ENCODE measurements at regions not wholly inside any gene's neighbourhood (a gene's known extent, or its start where the extent isn't known, plus 50 kb on each side); places are given as distances from the start of the nearest gene placed in this dataset.

DNA sequence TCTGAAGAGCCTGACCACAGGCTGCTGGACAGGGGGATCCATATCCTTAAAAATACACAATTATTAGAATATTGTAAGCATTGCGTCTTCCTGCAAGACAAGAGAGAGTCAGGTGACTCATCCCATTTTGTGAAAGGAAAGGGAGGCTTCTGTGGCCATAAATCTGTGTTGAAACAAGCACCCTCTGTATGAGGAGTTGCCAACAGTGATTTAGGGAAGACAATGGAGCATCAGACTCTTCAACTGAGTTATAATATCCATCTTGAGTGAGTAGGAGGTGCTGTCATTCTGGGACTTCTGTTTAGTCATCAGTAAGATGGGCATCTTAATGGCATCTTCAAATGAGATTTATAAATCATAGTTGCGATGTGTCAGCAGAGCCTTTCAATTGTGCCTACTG, 554.5 kb downstream of the AACS start:
- ChIA-PET POLR2A (ENCODE audit: partially characterized antibody) (no interaction called here), CTCF (ENCODE audit: partially characterized antibody) (interaction anchor here (0.5 kb wide), 1 partner anchor 693 kb away, joined by 3 read pairs; no protein-coding TSS in a partner anchor)
- no peak overlapping the region for H3K9ac ChIP-seq (replicated peaks in 1 of 4; ENCODE audit: extremely low read depth in 1 of 4, low read depth in 3 of 4, low read length in 3 of 4)
- H3K23me2 ChIP-seq (ENCODE audit: low read depth, low read length), result no peaks in the 10 kb centered on the region; the same call in 1 of the 2 replicates
- no peaks in the 10 kb centered on the region for H3K9me3 ChIP-seq (ENCODE audit: insufficient read depth in 2 of 2, low read depth in 1 of 2, low read length in 1 of 2)
- DNase-seq (ENCODE audit: low read depth in 1 of 2, low spot score in 2 of 2) (no peak), FAIRE-seq (no peak)
- H2BK5ac ChIP-seq (ENCODE audit: low read depth, low read length), result no peak overlapping the region
- H3K27ac ChIP-seq (ENCODE audit: low read depth, low read length), result no peak overlapping the region
- H4K20me1 ChIP-seq (replicated peaks in 1 of 2; ENCODE audit: control insufficient read depth in 1 of 2, insufficient read depth in 2 of 2, low read length in 2 of 2), result no peaks in the 10 kb centered on the region
- H2BK12ac ChIP-seq (ENCODE audit: low read depth, low read length), result no peak overlapping the region
- WGBS, 2 experiments (ENCODE audit: extremely low coverage in 1 of 2, insufficient coverage in 1 of 2, insufficient read length in 1 of 2, insufficient replicate concordance in 2 of 2, low coverage in 1 of 2, low lambda C conversion rate in 2 of 2, missing lambda C conversion rate in 1 of 2), result 45% methylated on average over 2 of the region's 2 CpGs; no CpG with 5 or more reads in 1 of the 2 experiments
- H3K56ac ChIP-seq (replicated peaks; ENCODE audit: insufficient read length, low read depth, low read length), result no peak overlapping the region
- no peak overlapping the region for H4K8ac ChIP-seq (ENCODE audit: extremely low read depth, insufficient read depth, low read length)
- no peak overlapping the region for H2AK5ac ChIP-seq (ENCODE audit: low read depth, low read length)
- H2BK15ac ChIP-seq (ENCODE audit: low read length), result no peak overlapping the region
- H4K91ac ChIP-seq (replicated peaks; ENCODE audit: insufficient read length, low read length), result no peak overlapping the region
- H3K79me2 ChIP-seq (ENCODE audit: control insufficient read depth in 1 of 2, insufficient read depth in 2 of 2, low read length in 2 of 2), result no peaks in the 10 kb centered on the region
- no peak overlapping the region for H3K4ac ChIP-seq (replicated peaks; ENCODE audit: insufficient read length, low read depth, low read length)
- H3K18ac ChIP-seq (ENCODE audit: extremely low read depth, low read length), result no peak overlapping the region
- H2BK120ac ChIP-seq (replicated peaks; ENCODE audit: low read depth, low read length), result no peak overlapping the region
- H3K79me1 ChIP-seq (ENCODE audit: low read depth, low read length), result 0 out of 2 replicates have a peak, but pooled peaks cover 2% of the 10 kb centered on the region
- no peak overlapping the region for H2AFZ ChIP-seq (ENCODE audit: low read length)
- no peak overlapping the region for H3K4me3 ChIP-seq (ENCODE audit: extremely low read depth in 1 of 4, insufficient read depth in 2 of 4, low read depth in 3 of 4, low read length in 4 of 4)
- H3K23ac ChIP-seq (ENCODE audit: insufficient read length), result no peak overlapping the region
- H3K27me3 ChIP-seq (replicated peaks in 1 of 4; ENCODE audit: control insufficient read depth in 3 of 4, extremely low read depth in 1 of 4, insufficient read depth in 3 of 4, low read length in 3 of 4), result no peaks in the 10 kb centered on the region
- no peak overlapping the region for H3K14ac ChIP-seq (ENCODE audit: insufficient read length)
- no peak overlapping the region for H3K4me2 ChIP-seq (ENCODE audit: insufficient read depth in 1 of 2, low read depth in 2 of 2, low read length in 2 of 2)
- H3K4me1 ChIP-seq (replicated peaks in 1 of 4; ENCODE audit: control insufficient read depth in 3 of 4, insufficient read depth in 4 of 4, low read length in 3 of 4), result no peaks in the 10 kb centered on the region
- H2BK20ac ChIP-seq (ENCODE audit: low read length), result no peak overlapping the region
- no peaks in the 10 kb centered on the region for H3K36me3 ChIP-seq (ENCODE audit: control insufficient read depth in 2 of 4, insufficient read depth in 4 of 4, low read length in 3 of 4)
- H4K5ac ChIP-seq (ENCODE audit: insufficient read length, low read depth, low read length), result no peak overlapping the region
- TF ChIP-seq POLR2AphosphoS5 (IDR thresholded peaks at IDR 0.05; ENCODE audit: low read depth, low read length) (no peak), CHD1 (IDR thresholded peaks at IDR 0.05; ENCODE audit: low read depth, low read length) (no peak), TAF1 (IDR thresholded peaks at IDR 0.05; ENCODE audit: low read depth, low read length) (no peak), GABPA (IDR thresholded peaks at IDR 0.05; ENCODE audit: borderline replicate concordance, insufficient read depth, low read length) (no peak), ASH2L (IDR thresholded peaks at IDR 0.05; ENCODE audit: low read length) (no peak)
